ENCODE measurements at regions not wholly inside any gene's neighbourhood (a gene's known extent, or its start where the extent isn't known, plus 50 kb on each side); places are given as distances from the start of the nearest gene placed in this dataset.

DNA sequence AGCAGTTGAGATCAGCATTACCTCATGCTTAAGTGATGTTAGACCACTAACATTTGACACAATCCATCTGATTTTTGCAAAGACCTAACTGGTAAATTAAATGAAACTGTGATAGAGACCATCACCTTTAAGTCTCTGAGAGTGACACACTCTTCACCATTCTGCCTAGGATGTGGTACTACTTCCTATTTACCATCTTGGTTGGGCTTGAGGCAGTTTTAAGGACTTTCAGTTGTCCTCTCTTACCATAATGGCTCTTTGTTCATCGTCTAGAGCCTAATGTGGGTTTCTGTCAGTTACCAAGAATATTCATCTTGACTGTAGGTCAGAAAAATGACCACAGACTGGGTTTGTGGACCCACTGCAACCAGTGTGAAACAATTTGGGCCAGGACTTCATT lies 158.1 kb downstream of the CETN3 start:
- Histone ChIP-seq H3K9me3 (ENCODE audit: insufficient read depth in 2 of 2, low read depth in 1 of 2, low read length in 1 of 2) (no peaks in the 10 kb centered on the region), H2BK120ac (replicated peaks; ENCODE audit: low read depth, low read length) (no peak overlapping the region), H2BK20ac (ENCODE audit: low read length) (no peak overlapping the region), H3K27ac (ENCODE audit: low read depth, low read length) (no peak overlapping the region), H3K4me1 (replicated peaks in 1 of 4; ENCODE audit: control insufficient read depth in 3 of 4, insufficient read depth in 4 of 4, low read length in 3 of 4) (peaks cover 0 to 4% (median 2%) of the 10 kb centered on the region in 4 experiments; a peak in 4 of 7 replicates), H4K8ac (ENCODE audit: extremely low read depth, insufficient read depth, low read length) (no peak overlapping the region), H3K27me3 (replicated peaks in 1 of 4; ENCODE audit: control insufficient read depth in 3 of 4, extremely low read depth in 1 of 4, insufficient read depth in 3 of 4, low read length in 3 of 4) (peaks cover 0 to 1% (median 0%) of the 10 kb centered on the region in 4 experiments; a peak in 1 of 7 replicates), H3K18ac (ENCODE audit: extremely low read depth, low read length) (no peak overlapping the region), H3K14ac (ENCODE audit: insufficient read length) (no peak overlapping the region), H2AK5ac (ENCODE audit: low read depth, low read length) (no peak overlapping the region), H3K36me3 (ENCODE audit: control insufficient read depth in 2 of 4, insufficient read depth in 4 of 4, low read length in 3 of 4) (no peaks in the 10 kb centered on the region), H3K56ac (replicated peaks; ENCODE audit: insufficient read length, low read depth, low read length) (no peak overlapping the region), H3K4me2 (ENCODE audit: insufficient read depth in 1 of 2, low read depth in 2 of 2, low read length in 2 of 2) (no peak overlapping the region), H2BK15ac (ENCODE audit: low read length) (no peak overlapping the region), H2BK12ac (ENCODE audit: low read depth, low read length) (no peak overlapping the region), H4K91ac (replicated peaks; ENCODE audit: insufficient read length, low read length) (no peak overlapping the region), H3K9ac (replicated peaks in 1 of 4; ENCODE audit: extremely low read depth in 1 of 4, low read depth in 3 of 4, low read length in 3 of 4) (no peak overlapping the region), H4K5ac (ENCODE audit: insufficient read length, low read depth, low read length) (no peak overlapping the region), H4K20me1 (replicated peaks in 1 of 2; ENCODE audit: control insufficient read depth in 1 of 2, insufficient read depth in 2 of 2, low read length in 2 of 2) (no peaks in the 10 kb centered on the region), H3K79me2 (ENCODE audit: control insufficient read depth in 1 of 2, insufficient read depth in 2 of 2, low read length in 2 of 2) (no peaks in the 10 kb centered on the region), H3K23ac (ENCODE audit: insufficient read length) (no peak overlapping the region), H3K23me2 (ENCODE audit: low read depth, low read length) (no peaks in the 10 kb centered on the region), H2AFZ (ENCODE audit: low read length) (no peak overlapping the region), H3K4ac (replicated peaks; ENCODE audit: insufficient read length, low read depth, low read length) (no peak overlapping the region), H2BK5ac (ENCODE audit: low read depth, low read length) (no peak overlapping the region), H3K4me3 (ENCODE audit: extremely low read depth in 1 of 4, insufficient read depth in 2 of 4, low read depth in 3 of 4, low read length in 4 of 4) (no peak overlapping the region), H3K79me1 (ENCODE audit: low read depth, low read length) (no peaks in the 10 kb centered on the region)
- ChIA-PET CTCF (ENCODE audit: partially characterized antibody) (interaction anchor here (0.6 to 1.9 kb wide), 4 partner anchors 12 to 90 kb away, joined by 3 to 7 read pairs (median 4); no protein-coding TSS in a partner anchor), POLR2A (ENCODE audit: partially characterized antibody) (no interaction called here)
- no peak for DNase-seq (ENCODE audit: low read depth in 1 of 2, low spot score in 2 of 2)
- TF ChIP-seq KDM4A (IDR thresholded peaks at IDR 0.05; ENCODE audit: low read depth, low read length, severe bottlenecking), result no peak
- no peak for TF ChIP-seq CEBPB (IDR thresholded peaks at IDR 0.05; ENCODE audit: low read depth, low read length)
- TF ChIP-seq GTF2F1 (IDR thresholded peaks at IDR 0.05; ENCODE audit: borderline replicate concordance, low read depth, low read length), result no peak
- no peak for TF ChIP-seq CBX8 (IDR thresholded peaks at IDR 0.05; ENCODE audit: borderline replicate concordance, low read depth, low read length)
- TF ChIP-seq NRF1 (IDR thresholded peaks at IDR 0.05; ENCODE audit: low read depth, low read length), result no peak
- no peak for TF ChIP-seq SRF (IDR thresholded peaks at IDR 0.05; ENCODE audit: low read depth, low read length)
- no peak for TF ChIP-seq JUN (IDR thresholded peaks at IDR 0.05; ENCODE audit: low read depth, low read length)
- TF ChIP-seq, protein P1, sequence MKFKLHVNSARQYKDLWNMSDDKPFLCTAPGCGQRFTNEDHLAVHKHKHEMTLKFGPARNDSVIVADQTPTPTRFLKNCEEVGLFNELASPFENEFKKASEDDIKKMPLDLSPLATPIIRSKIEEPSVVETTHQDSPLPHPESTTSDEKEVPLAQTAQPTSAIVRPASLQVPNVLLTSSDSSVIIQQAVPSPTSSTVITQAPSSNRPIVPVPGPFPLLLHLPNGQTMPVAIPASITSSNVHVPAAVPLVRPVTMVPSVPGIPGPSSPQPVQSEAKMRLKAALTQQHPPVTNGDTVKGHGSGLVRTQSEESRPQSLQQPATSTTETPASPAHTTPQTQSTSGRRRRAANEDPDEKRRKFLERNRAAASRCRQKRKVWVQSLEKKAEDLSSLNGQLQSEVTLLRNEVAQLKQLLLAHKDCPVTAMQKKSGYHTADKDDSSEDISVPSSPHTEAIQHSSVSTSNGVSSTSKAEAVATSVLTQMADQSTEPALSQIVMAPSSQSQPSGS (IDR thresholded peaks at IDR 0.05; ENCODE audit: low read length), result no peak
- no peak for TF ChIP-seq MAFK (IDR thresholded peaks at IDR 0.05; ENCODE audit: low read depth, low read length)
- 90% methylated on average over 1 of the region's 1 CpG; no CpG with 5 or more reads in 1 of the 2 experiments for WGBS, 2 experiments (ENCODE audit: extremely low coverage in 1 of 2, insufficient coverage in 1 of 2, insufficient read length in 1 of 2, insufficient replicate concordance in 2 of 2, low coverage in 1 of 2, low lambda C conversion rate in 2 of 2, missing lambda C conversion rate in 1 of 2)
- FAIRE-seq, result no peak
